GM21423 (cell line): ENCODE measurements at regions not wholly inside any gene's neighbourhood (a gene's known extent, or its start where the extent isn't known, plus 50 kb on each side); places are given as distances from the start of the nearest gene placed in this dataset.
"Not testable (repeated sequence)": the region's sequence is repeated elsewhere in the genome, so short reads cannot be mapped to it uniquely, and the experiment has no call there.

Experiments used
- ATAC-seq: cut with Tn5 transposase; IDR thresholded peaks from one replicate; pipeline ENCODE4 v1.9.1; 2021; ENCODE audit warnings: mild to moderate bottlenecking, moderate library complexity; ENCODE audit not compliant: unreplicated experiment

DNA sequence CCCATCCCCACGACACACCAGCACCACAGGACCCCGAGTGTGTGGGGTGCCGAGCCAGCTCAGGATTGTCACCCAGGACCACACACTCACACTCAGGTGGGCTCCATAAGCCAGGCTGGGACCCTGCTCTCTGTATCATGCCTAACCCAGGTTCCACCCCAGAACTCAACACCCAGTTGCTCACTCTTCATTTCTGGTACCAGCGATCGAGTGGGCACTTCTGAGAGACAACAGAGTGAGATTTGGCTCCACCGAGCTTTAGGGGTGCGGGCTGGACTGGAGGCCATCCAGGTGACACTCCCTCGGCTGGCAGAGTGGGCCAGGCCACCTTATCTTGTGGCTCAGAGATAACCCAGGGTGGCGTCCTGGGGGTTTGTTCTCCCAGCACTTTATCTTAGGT is 1323.8 kb downstream of the BRD1 start:
- no peak for ATAC-seq

DNA sequence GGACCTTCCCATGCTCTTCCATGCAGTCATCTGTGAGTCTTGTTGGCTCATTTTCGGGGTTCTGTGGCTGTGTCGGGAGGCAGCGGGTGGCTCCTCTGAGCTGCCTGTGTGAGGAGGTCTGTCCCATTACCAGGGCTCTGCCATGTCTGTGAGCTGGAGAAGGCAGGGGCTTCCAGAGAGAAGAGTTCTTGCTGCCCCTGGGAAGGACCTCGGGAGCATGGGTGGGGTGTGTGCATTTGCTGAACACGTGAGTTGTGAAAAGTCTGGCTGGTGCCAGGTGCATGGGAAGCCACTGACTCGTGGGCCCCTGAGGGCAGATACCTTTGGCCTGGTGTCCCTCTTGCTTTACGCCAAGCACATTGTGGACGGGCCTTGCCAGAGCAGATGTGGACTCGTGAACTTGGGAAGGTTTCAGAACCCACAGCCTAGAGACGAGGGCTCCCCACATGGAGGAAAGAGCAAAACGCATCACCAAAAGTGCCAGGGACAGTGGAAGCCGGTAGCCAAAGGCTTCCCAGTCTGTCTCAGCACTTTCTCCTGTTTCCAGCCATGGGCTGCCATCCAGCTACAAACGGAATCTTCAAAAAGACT is 1324.5 kb downstream of the BRD1 start:
- no peak for ATAC-seq

DNA sequence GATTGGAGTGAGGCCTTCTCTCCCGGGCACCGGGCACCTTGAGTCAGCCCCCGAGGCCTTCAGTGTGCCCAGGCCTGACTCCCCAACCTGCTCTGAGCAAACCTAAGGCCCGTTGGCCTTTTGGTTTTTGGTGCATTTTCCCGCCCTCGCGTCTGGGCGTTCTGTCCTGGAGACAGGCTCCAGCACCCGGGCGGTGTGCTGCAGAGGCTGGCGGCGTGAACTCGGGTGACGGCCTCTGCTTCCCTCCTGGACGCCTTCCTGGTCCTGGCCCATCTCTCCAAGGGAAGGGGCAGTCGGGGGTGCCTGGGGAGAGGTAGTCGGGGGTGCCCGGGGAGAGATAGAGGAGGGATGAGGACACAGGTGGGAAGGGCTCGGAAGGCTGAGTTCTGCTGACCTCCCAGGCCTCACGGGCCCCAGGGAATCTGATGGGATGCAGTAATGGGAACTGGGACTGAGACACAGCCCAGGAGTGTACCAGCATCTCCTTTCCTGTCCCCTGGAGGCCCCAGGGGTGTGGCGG is 1326.4 kb downstream of the BRD1 start:
- no peak for ATAC-seq

DNA sequence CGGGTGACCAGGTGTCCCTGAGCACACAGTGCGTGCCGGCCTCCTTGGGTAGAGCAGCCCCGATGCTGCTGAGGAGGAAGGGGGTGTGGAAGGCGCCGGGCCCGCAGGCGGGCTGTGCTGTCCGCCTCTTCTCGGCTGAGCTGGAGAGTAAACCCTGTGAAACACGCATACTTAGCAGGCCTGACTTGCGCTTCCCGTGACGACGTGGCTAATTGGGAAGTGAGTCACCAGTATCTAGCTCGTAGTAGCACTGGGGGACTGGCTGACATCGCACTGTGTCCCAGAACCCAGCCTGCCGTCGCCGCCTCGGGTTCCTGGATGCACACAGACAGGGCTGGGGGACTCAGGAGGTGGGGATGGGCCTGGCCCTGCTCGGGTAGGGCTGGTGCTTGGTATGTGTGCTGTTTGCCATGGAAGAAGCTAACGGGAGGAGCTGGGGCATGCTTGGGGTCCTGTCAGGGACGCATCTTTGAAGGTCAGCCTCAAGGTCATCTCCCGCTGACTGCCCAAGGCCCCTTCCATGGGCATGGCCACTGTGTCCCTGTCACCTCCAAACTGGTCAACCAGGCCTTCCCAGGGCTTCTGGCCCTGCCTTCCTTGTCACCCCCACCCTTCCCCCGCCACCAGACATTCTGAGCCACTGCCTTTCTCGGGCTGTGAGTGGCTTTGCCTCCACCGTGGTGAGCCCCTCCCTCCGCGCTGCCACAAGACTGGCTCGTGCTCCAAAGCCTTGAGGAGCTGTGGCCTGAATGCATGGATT is 1327.0 kb downstream of the BRD1 start:
- no peak for ATAC-seq

DNA sequence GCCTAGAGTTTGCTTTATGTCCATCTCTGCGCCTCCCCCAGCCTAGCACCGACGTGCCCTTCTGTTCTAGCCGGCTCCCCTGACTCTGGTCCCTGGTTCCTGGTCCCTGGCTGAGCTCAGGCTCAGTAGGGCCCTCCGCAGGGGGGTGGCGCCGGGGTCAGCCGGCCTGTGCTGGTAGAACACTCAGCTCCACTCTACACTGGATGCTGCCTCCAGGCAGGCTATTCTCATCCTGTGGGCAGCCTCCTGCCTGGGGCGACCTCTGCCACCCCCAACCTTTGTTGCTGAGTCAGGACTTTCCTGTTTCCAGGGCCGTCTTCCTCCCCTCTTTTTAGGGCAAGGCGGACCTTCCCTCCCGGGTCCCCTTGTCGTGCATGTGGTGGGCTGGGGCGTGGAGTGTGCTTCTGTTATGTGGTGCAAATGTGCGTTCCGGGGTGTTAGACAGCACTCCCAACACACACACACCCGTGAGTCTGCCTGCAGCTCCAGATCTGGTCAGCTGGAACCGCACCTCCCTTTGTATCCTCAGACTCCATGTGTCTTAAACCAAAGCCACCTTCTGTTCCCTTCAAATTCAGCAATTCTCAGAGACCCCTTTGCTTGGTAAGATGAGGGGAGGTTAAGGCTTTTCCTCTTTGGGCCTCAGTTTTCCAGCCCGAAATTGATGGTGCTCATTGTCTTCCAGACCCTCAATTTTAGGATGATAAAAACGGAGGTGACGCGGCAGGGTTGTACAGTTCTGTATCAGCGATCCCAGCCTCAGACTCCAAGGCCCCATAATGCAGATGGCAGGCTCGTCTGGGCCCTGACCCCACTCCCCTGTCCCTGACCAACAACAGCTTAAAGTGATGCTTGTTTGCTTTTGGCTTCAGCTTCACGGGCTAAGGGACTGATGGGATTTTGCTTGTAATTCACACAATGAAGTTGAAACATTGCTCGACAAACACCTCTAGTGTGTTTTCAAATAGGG is 1327.9 kb downstream of the BRD1 start:
- ATAC-seq: no peak

DNA sequence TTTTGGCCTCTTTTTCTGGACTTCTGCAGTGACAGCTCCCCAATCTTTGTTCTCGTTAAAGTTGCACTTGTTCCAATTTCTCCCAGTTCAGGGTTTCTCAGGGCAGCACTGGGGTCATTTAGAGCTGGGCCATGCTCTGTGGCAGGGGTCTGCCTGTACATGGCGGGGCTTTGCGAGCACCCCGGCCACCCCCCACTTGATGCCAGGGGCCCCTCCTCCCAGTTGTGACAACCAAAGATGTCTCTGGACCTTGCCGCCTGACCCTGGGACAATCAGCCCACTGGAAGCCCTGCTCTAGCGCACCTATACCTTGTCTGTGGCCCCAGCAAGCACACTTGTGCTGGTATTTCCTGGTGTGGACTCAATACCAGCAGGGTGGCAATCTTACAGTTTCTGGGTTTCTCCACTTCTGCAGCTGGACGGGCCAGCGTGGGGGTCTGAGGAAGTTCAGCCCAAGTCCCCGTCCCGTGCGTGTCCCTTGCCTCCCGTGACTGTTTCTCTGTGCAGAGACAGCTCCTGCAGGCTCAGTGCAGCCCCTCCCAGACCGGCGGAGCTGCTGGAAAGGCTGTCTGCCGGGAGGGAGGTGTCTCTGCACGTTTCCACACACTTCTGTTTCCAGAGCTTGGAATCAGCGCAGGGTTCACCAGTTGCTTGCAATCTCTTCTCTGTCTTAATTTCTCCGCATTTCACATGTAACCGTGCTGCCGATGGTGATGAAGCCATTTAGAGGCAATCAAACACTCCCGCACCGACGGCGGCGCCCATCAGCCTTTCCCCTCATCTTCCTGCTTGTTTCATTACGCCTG is 1328.9 kb downstream of the BRD1 start:
- no peak for ATAC-seq

DNA sequence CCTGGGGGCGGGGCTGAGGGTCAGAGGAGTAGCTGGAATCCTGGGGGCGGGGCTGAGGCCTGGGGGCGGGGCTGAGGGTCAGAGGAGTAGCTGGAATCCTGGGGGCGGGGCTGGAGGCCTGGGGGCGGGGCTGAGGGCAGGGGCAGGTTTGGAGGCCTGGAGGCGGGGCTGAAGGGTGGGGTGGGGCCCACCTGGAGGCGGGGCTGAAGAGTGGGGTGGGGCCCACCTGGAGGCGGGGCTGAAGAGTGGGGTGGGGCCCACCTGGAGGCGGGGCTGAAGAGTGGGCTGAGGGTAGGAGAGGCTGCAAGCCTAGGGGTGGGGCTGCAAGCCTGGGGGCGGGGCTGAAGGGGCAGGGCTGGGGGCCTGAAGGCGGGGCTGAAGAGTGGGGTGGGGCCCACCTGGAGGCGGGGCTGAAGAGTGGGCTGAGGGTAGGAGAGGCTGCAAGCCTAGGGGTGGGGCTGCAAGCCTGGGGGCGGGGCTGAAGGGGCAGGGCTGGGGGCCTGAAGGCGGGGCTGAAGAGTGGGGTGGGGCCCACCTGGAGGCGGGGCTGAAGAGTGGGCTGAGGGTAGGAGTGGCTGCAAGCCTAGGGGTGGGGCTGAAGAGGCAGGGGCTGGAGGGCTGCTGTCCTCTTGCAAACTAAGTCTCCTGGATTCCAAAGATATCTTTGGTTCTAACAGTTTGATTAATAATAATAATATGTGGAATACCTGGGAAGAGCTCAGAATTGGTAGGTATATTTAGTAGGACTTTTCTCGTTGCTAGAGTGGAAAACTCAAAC is 1329.7 kb downstream of the BRD1 start:
- ATAC-seq: not testable (repeated sequence)

DNA sequence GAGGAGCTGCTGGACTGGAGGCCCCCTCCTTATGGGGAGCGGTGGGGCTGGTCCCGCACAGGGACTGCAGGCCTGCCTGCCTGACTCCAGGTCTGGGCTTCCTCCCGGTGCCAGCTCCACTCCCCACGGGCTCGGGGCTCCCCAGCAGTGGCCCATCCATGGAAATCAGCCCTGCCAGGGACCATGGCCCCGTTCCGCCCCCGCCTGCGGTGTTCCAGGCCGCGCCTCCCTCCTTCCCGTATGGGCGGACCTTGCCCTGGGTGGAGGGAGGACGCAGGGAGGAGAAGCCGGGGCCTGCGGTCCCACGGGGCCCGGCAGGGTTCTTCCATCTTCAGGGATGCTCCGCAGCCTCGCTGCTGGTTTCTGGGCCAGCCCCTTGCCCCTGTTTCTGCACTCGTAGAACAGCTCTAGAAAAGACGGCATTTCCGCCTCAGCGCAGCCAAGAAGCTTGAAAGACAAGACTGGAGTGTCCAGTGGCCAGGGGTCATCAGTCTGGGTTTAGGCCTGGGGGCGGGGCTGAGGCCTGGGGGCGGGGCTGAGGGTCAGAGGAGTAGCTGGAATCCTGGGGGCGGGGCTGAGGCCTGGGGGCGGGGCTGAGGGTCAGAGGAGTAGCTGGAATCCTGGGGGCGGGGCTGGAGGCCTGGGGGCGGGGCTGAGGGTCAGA is 1330.6 kb downstream of the BRD1 start:
- no peak for ATAC-seq

DNA sequence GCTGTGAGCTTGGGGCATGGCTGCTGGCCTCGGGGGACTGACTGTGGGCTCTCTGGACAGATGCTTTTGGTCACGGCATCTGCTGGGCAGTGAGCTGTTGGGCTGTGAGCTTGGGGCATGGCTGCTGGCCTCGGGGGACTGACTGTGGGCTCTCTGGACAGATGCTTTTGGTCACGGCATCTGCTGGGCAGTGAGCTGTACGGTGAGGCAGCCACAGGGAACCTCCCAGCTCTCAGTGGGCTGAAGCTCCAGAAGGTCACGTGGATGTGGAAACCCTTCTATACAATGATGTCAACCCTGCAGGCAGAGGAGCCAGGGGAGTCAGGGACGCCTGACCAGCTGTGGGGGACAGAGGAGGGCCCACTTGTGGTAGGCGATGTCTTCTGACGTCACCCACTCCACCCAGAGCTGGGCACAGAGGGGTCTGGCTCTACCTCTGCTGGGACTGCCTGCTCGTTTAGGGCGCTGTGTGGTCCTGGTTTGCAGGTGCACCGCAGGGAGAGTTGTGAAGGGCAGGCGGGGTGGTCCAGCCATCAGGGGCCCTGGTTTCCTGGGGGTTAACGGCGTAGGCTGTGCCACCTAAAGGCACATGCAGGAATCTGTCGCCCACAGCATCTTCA is 1331.3 kb downstream of the BRD1 start:
- no peak for ATAC-seq

DNA sequence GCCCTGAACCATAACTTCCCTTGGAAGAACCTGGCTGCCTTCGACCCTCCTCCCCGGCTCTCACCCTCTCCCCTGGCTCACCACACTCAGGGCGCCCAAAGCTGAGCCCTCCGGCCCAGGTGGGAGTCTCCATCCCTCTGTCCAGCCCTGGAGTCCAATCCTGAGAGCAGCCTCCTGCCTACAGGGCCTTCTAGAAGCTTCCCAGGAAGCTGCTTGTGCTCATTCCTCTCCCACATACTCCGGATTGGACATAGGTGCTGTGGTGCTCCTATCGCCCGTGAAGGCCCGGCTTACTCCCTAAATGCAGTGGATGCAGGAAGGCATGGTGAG is 1332.0 kb downstream of the BRD1 start:
- ATAC-seq: no peak

DNA sequence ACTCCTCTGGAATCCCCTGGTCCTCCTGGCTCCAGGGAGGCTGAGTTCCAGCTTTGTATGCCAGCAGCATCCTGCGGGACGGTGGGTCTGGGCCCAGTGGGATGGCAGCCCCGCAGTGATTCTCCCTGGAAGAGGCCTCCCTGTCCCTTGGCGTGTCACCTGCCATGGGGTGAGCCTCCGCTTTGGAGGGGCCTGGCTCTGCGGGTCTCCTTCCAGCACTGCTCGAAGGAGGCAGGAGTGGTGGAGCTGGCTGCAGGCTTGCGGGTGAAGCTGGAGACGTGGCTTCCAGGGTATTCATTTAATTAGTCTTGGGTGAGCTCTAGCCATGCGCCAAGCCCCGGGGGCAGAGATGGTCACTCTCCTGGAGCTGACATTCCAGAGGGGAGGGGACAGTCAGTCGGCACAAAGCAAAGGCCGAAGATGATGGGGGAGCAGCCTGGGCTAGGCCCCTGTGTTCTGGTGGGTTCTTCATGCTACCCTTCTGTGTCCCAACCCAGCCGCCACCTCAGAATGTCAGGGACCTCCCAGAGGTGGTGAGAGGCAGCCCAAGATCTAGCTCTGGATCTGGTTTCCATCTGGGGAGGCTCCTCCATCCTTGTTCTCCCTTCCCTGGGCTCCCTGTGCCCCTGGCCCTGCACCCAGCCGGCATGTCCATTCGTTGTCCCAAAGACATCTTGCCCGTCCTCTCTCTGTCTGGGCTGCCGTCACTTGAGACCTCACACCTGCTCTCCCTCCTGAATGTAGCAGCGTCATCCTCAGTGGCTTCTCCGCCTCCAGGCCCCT is 1332.5 kb downstream of the BRD1 start:
- no peak for ATAC-seq

DNA sequence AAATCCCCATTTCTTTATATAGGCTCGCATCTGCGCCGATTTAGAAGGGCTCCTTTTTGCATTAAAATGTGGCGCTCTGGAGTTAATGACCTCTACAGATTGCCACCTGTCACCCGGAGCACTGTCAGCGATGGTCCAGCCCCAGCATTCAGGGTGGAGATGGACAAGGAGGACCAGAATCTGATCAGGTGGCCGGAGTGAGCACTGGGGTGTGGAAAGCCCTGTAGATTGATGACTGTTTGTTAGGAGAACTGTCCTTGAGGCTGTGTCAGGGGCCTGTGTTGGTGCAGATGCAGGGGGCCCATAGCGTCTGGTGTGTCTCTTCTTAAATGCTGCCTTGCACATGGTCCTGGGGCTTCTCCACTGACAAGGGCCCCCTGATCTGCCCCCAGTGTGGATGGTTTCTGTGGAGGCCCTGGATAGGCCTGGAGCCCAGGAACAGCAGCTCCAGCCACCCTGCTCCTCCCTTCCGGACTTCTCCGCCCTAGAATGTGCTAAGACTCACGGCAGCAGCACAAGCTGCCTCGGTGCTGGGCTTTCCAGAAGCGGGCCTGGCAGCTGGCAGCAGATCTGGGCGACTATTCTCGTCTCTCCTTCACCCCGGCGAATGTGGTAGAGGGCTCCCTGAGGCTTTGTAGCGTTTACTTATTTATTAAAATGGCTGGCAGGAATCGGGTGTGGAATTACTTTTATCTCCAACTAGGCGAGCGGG is 1333.3 kb downstream of the BRD1 start:
- ATAC-seq: no peak

DNA sequence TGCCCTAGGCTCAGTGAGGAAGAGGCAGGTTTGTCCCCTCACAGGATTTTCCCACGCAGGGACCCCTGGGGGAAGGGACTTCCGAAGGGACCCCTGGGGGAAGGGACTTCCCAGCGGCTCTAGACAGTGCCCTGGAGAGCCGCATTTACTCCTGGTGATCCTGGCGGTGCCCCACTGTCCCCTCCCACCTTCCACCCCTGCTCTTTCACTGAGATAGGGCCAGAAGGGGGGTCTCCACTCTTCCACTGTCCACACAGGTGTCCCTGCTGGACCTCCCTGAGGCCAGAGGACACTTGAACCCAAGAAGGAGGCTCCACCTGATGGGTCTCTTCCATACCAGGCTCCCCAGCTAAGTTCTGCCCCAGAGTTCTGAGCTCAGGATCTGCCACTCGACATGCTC is 1333.9 kb downstream of the BRD1 start:
- ATAC-seq: no peak

DNA sequence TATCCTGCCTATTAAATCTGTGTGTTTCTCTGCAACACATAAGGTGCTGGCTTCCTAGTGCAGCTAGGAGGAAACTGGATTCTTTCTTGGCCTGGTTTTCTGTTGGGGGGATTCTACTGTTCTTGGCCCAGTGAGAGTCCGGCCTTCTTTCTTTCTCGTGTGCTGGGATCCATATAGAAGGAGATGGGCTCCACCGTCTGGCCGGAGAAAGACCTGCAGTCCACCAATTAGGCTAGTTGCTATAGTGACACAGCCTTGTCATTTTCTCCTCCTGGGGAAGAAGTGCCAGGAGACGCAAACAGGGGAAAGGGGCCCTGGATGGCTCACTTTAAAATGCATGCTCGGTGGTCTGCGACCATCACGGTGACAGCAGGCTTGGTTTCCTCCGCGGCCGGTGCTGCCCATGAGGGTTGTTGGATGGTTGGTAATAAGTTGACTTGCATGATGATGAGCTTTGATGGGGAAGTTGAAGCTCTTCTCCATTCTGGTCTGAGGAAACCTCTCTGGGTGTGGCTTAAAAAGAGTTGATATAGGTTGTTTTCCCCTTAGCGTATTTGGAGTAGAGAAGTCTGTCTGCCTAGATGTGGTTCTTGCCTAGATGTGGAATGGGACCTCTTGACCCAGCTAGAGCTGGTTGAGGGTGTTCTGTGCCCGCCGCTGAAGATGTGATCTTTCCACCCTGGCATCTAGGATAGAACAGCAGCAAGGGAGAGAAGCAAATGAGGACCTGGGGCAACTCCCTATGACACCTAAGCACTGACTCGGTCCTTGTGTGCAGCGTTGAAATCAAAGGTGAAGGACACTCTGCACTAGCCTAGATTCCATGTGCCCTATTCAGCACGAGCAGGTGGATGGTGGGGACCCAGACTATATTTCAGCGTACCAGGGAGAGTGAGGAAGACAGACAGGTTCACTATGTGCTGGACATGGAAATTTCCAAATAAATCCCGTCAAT is 1335.0 kb downstream of the BRD1 start:
- no peak for ATAC-seq

DNA sequence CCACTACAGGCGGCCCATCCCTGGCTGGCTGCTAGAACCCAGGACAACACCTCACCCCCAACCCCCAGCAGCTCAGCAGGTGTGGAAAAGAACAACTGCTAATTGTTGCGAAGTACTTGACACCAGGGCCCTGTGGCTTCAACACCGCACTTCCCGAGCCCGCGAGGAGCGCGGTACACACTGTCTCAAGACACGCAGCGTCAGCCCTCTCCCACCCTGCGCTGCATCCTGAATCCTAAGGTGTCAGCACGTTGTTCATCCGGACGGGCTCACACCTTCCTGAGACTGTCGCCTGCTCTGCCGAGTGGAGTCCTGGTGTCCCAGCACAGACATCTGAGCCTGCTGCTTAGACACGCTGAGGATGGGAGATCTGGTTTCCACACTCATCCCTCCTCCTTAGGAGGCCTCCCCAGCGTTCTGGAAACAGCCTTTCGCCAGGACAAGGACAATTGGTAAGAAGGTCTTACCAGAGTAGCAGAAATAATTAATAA is 1336.2 kb downstream of the BRD1 start:
- no peak for ATAC-seq
